B cell (primary cell): ENCODE measurements at regions not wholly inside any gene's neighbourhood (a gene's known extent, or its start where the extent isn't known, plus 50 kb on each side); places are given as distances from the start of the nearest gene placed in this dataset.
"Not testable (repeated sequence)": the region's sequence is repeated elsewhere in the genome, so short reads cannot be mapped to it uniquely, and the experiment has no call there.

ENCODE experiments used
- ATAC-seq: fragments of 200-7000 bp; cut with Tn5 transposase; one replicate; pipeline ENCODE4 v1.10.0; 2021; ENCODE audit warnings: low read depth, mild to moderate bottlenecking, moderate number of reproducible peaks, moderate library complexity
- CTCF ChIA-PET: fragments of 350-600 bp; sonication (Branson Sonifier 250); formaldehyde crosslinking; loops from one replicate; lab custom pipeline; 2021; ENCODE audit warnings: antibody characterized with exemption, inconsistent platforms; lab: Charles Lee
- POLR2A ChIA-PET: fragments of 350-600 bp; sonication (Branson Sonifier 250); formaldehyde crosslinking; loops from one replicate; lab custom pipeline; 2021; ENCODE audit warnings: antibody characterized with exemption; lab: Charles Lee
- DNase-seq: peaks from one replicate; pipeline ENCODE4 v3.0.0; 2013
- H2AFZ ChIP-seq: 2 replicates; pipeline ENCODE4 v1.6.1; 2012; ENCODE audit warnings: mild to moderate bottlenecking, low read depth, low read length; ENCODE audit not compliant: insufficient read depth, poor library complexity, severe bottlenecking
- H3K27ac ChIP-seq, 2 donors: 1 replicate in 1 of 2; 2 replicates in 1 of 2; pipeline ENCODE4 v1.5.1; 2012 to 2013; ENCODE audit warnings: low read length in 2 of 2, mild to moderate bottlenecking in 2 of 2, moderate library complexity in 1 of 2
- H3K27me3 ChIP-seq, 4 experiments: fragments of 200-600 bp in 1 of 4; sonication (generic) in 1 of 4; replicated peaks in 1 of 4; 1 replicate in 2 of 4; 2 replicates in 2 of 4; pipeline versions ENCODE4 v1.6.1 to v1.7.0; 2013 to 2016; ENCODE audit warnings: low read length in 3 of 4, mild to moderate bottlenecking in 2 of 4, mixed read lengths in 1 of 4, moderate library complexity in 1 of 4; ENCODE audit not compliant: insufficient read depth in 4 of 4, control insufficient read depth in 3 of 4; ENCODE audit errors: control extremely low read depth in 1 of 4
- H3K36me3 ChIP-seq, 2 experiments: replicated peaks in 1 of 2; 1 replicate in 1 of 2; 2 replicates in 1 of 2; pipeline versions ENCODE4 v1.6.1 to v1.7.1; 2013; ENCODE audit warnings: low read length in 1 of 2; ENCODE audit not compliant: insufficient read depth in 2 of 2, control insufficient read depth in 1 of 2; ENCODE audit errors: control extremely low read depth in 1 of 2, extremely low read depth in 1 of 2
- H3K4me1 ChIP-seq, 2 donors: fragments of 200-600 bp in 1 of 2; sonication (generic) in 1 of 2; 1 replicate in 1 of 2; 2 replicates in 1 of 2; pipeline versions ENCODE4 v1.5.1 to v1.6.1; 2013 to 2017; ENCODE audit warnings: low read length in 2 of 2; ENCODE audit not compliant: control insufficient read depth in 2 of 2, insufficient read depth in 2 of 2
- H3K4me2 ChIP-seq: replicated peaks from 2 replicates; pipeline ENCODE3; 2012; ENCODE audit warnings: mild to moderate bottlenecking, low read depth, low read length; ENCODE audit not compliant: poor library complexity, severe bottlenecking
- H3K4me3 ChIP-seq, 5 experiments: fragments of 200-600 bp in 1 of 5; sonication (generic) in 1 of 5; 1 replicate in 3 of 5; 2 replicates in 2 of 5; pipeline versions ENCODE4 v1.5.1 to v1.7.0; 2011 to 2016; ENCODE audit warnings: low read length in 4 of 5, mild to moderate bottlenecking in 4 of 5, low read depth in 2 of 5, control low read depth in 1 of 5, moderate library complexity in 1 of 5; ENCODE audit not compliant: insufficient read depth in 1 of 5; ENCODE audit errors: control extremely low read depth in 1 of 5, extremely low read depth in 1 of 5
- H3K79me2 ChIP-seq: fragments of 200-600 bp; sonication (generic); one replicate; pipeline ENCODE4 v1.6.0; 2016; ENCODE audit warnings: low read length; ENCODE audit not compliant: control insufficient read depth, insufficient read depth
- H3K9ac ChIP-seq: fragments of 200-600 bp; sonication (generic); 2 replicates; pipeline ENCODE4 v1.6.1; 2017; ENCODE audit warnings: mild to moderate bottlenecking, low read length, moderate library complexity
- H3K9me3 ChIP-seq, 3 donors: one replicate each; pipeline versions ENCODE4 v1.6.1 to v1.7.1; 2013; ENCODE audit warnings: low read length in 2 of 3; ENCODE audit not compliant: control insufficient read depth in 2 of 3, insufficient read depth in 1 of 3; ENCODE audit errors: control extremely low read depth in 1 of 3
- H4K20me1 ChIP-seq: 2 replicates; pipeline ENCODE4 v1.6.0; 2012; ENCODE audit warnings: mild to moderate bottlenecking, low read length; ENCODE audit not compliant: insufficient read depth, control insufficient read depth, poor library complexity, severe bottlenecking
- H3K27ac Mint-ChIP-seq: one replicate; pipeline ENCODE4 v1.8.0; 2021; ENCODE audit warnings: mixed read lengths
- H3K27me3 Mint-ChIP-seq: one replicate; pipeline ENCODE4 v1.8.0; 2021; ENCODE audit warnings: mixed read lengths
- H3K4me1 Mint-ChIP-seq: one replicate; pipeline ENCODE4 v1.8.0; 2021; ENCODE audit warnings: mixed read lengths
- H3K4me3 Mint-ChIP-seq: one replicate; pipeline ENCODE4 v1.8.0; 2021; ENCODE audit warnings: mixed read lengths
- H3K9me3 Mint-ChIP-seq: one replicate; pipeline ENCODE4 v1.8.0; 2022; ENCODE audit warnings: mixed read lengths; ENCODE audit not compliant: insufficient read depth
- WGBS: methylation state at CpG from one replicate; pipeline ENCODE4 v1.1.5; 2013; ENCODE audit warnings: missing lambda C conversion rate; ENCODE audit not compliant: insufficient coverage; 5-methylcytosine and 5-hydroxymethylcytosine counted together
- intact Hi-C: fragments of 100-400 bp; cut with micrococcal nuclease; formaldehyde crosslinking; loops from one replicate; pipeline ENCODE4 v1.10.0; 2022

GRCh38 chr7:6991169-6991611 is 165.1 kb upstream of the CCZ1B start:
- CTCF ChIA-PET, intact Hi-C loops, H3K79me2 ChIP-seq, H4K20me1 ChIP-seq, H3K4me1 Mint-ChIP-seq, POLR2A ChIA-PET, H3K9me3 ChIP-seq, H3K9ac ChIP-seq, H3K27me3 ChIP-seq, H3K27ac ChIP-seq, H3K4me2 ChIP-seq, H3K27ac Mint-ChIP-seq, H3K4me3 Mint-ChIP-seq, DNase-seq, ATAC-seq, H3K9me3 Mint-ChIP-seq, H3K4me1 ChIP-seq, H3K4me3 ChIP-seq, H2AFZ ChIP-seq, H3K36me3 ChIP-seq: not testable (repeated sequence)
- H3K27me3 Mint-ChIP-seq = peaks cover 16% of the 10 kb centered on the region
- WGBS = 51% methylated on average over 11 of the region's 13 CpGs

- H3K27ac ChIP-seq, H3K79me2 ChIP-seq, H3K4me1 ChIP-seq, H4K20me1 ChIP-seq, CTCF ChIA-PET, H3K4me1 Mint-ChIP-seq, intact Hi-C loops, H3K27ac Mint-ChIP-seq, H3K27me3 ChIP-seq, DNase-seq, H3K4me3 ChIP-seq, H3K36me3 ChIP-seq, H2AFZ ChIP-seq, H3K4me3 Mint-ChIP-seq, H3K4me2 ChIP-seq, ATAC-seq, H3K9me3 Mint-ChIP-seq, H3K9ac ChIP-seq, H3K9me3 ChIP-seq, POLR2A ChIA-PET: not testable (repeated sequence)
- peaks cover 16% of the 10 kb centered on the region for H3K27me3 Mint-ChIP-seq
- no CpG with 5 or more reads among the region's 12 CpGs for WGBS
These were observed 165.6 kb upstream of the CCZ1B start for GRCh38 chr7:6991686-6992085.

GRCh38 chr7:6992133-6992532 is 166.1 kb upstream of the CCZ1B start:
- H3K4me3 Mint-ChIP-seq, H3K27me3 ChIP-seq, H3K79me2 ChIP-seq, H3K4me1 Mint-ChIP-seq, H3K9ac ChIP-seq, H3K4me3 ChIP-seq, H3K36me3 ChIP-seq, H3K4me2 ChIP-seq, intact Hi-C loops, DNase-seq, ATAC-seq, H3K4me1 ChIP-seq, H3K27ac Mint-ChIP-seq, H2AFZ ChIP-seq, POLR2A ChIA-PET, H3K27ac ChIP-seq, H3K9me3 Mint-ChIP-seq, H4K20me1 ChIP-seq, H3K9me3 ChIP-seq, CTCF ChIA-PET: not testable (repeated sequence)
- 96% methylated on average over 8 of the region's 11 CpGs for WGBS
- peaks cover 16% of the 10 kb centered on the region for H3K27me3 Mint-ChIP-seq

GRCh38 chr7:6995026-6995425 is 169.0 kb upstream of the CCZ1B start:
- H3K4me2 ChIP-seq, H3K27me3 ChIP-seq, H2AFZ ChIP-seq, H3K79me2 ChIP-seq, intact Hi-C loops, H3K9me3 ChIP-seq, H4K20me1 ChIP-seq, H3K4me3 ChIP-seq, ATAC-seq, H3K27ac ChIP-seq, H3K27ac Mint-ChIP-seq, H3K4me1 Mint-ChIP-seq, H3K4me3 Mint-ChIP-seq, H3K4me1 ChIP-seq, DNase-seq, H3K9me3 Mint-ChIP-seq, POLR2A ChIA-PET, H3K36me3 ChIP-seq, H3K9ac ChIP-seq: not testable (repeated sequence)
- WGBS = 95% methylated on average over 4 of the region's 16 CpGs
- H3K27me3 Mint-ChIP-seq = peaks cover 14% of the 10 kb centered on the region
- CTCF ChIA-PET = interaction anchor here (0.6 kb wide), 1 partner anchor 846 kb away, joined by 4 read pairs; no protein-coding TSS in a partner anchor
